Fibroblast of lung (primary cell): ENCODE measurements at regions not wholly inside any gene's neighbourhood (a gene's known extent, or its start where the extent isn't known, plus 50 kb on each side); places are given as distances from the start of the nearest gene placed in this dataset.
"Not testable (repeated sequence)": the region's sequence is repeated elsewhere in the genome, so short reads cannot be mapped to it uniquely, and the experiment has no call there.

Experiments used
- DNase-seq, 2 donors: peaks; one replicate each; pipeline versions ENCODE4 v3.0.0 to v3.0.0-alpha.2; 2010; ENCODE audit warnings: low read depth in 2 of 2
- H2AFZ ChIP-seq: 2 replicates; pipeline ENCODE4 v1.5.1; 2012; ENCODE audit warnings: low read length, control low read depth, inconsistent platforms
- H3K27ac ChIP-seq: 2 replicates; pipeline ENCODE4 v1.5.1; 2011; ENCODE audit warnings: low read length, control low read depth; ENCODE audit not compliant: insufficient read depth
- H3K27me3 ChIP-seq: 2 replicates; pipeline ENCODE4 v1.5.1; 2011; ENCODE audit warnings: mild to moderate bottlenecking, low read length; ENCODE audit not compliant: control insufficient read depth, insufficient read depth
- H3K36me3 ChIP-seq: 2 replicates; pipeline ENCODE4 v1.5.1; 2011; ENCODE audit warnings: low read length; ENCODE audit not compliant: control insufficient read depth, insufficient read depth
- H3K4me1 ChIP-seq: 2 replicates; pipeline ENCODE4 v1.5.1; 2011; ENCODE audit warnings: low read length; ENCODE audit not compliant: control insufficient read depth, insufficient read depth; ENCODE audit errors: extremely low read depth
- H3K4me2 ChIP-seq: 2 replicates; pipeline ENCODE4 v1.5.1; 2011; ENCODE audit warnings: low read length, control low read depth; ENCODE audit not compliant: insufficient read depth; ENCODE audit errors: extremely low read depth
- H3K4me3 ChIP-seq, 4 experiments: fragments of 200-600 bp in 1 of 4; sonication (generic) in 1 of 4; replicated peaks in 1 of 4; 2 replicates each; pipeline ENCODE4 v1.5.1; 2011 to 2016; ENCODE audit warnings: low read length in 4 of 4, low read depth in 3 of 4, mild to moderate bottlenecking in 3 of 4, control low read depth in 2 of 4, inconsistent platforms in 1 of 4, mixed read lengths in 1 of 4; ENCODE audit not compliant: insufficient read depth in 1 of 4; ENCODE audit errors: control extremely low read depth in 1 of 4
- H3K79me2 ChIP-seq: 2 replicates; pipeline ENCODE4 v1.5.1; 2012; ENCODE audit warnings: mild to moderate bottlenecking, low read length, inconsistent platforms; ENCODE audit not compliant: control insufficient read depth, insufficient read depth
- H3K9ac ChIP-seq: 2 replicates; pipeline ENCODE4 v1.5.1; 2011; ENCODE audit warnings: mild to moderate bottlenecking, low read length, control low read depth; ENCODE audit not compliant: insufficient read depth
- H3K9me3 ChIP-seq: 2 replicates; pipeline ENCODE4 v1.5.1; 2012; ENCODE audit warnings: low read depth, low read length; ENCODE audit not compliant: control insufficient read depth, insufficient read depth
- H4K20me1 ChIP-seq: 2 replicates; pipeline ENCODE4 v1.5.1; 2011; ENCODE audit warnings: low read length; ENCODE audit not compliant: control insufficient read depth, insufficient read depth; ENCODE audit errors: extremely low read depth
- CTCF ChIP-seq, 2 donors: IDR thresholded peaks in 1 of 2; conservative IDR thresholded peaks in 1 of 2; 1 replicate in 1 of 2; 2 replicates in 1 of 2; pipeline ENCODE4 v1.5.1; 2011 to 2012; ENCODE audit warnings: low read length in 2 of 2, control low read depth in 1 of 2, inconsistent platforms in 1 of 2, low read depth in 1 of 2, mild to moderate bottlenecking in 1 of 2
- EZH2 ChIP-seq: IDR thresholded peaks from 2 replicates; pipeline ENCODE4 v1.5.1; 2012; ENCODE audit warnings: low read length, control low read depth, mild to moderate bottlenecking; ENCODE audit errors: missing control alignments

- no peak overlapping the region for H3K4me2 ChIP-seq
- H3K4me1 ChIP-seq, result no peaks in the 10 kb centered on the region
- H4K20me1 ChIP-seq, result no peaks in the 10 kb centered on the region
- H3K79me2 ChIP-seq, result no peaks in the 10 kb centered on the region
- no peaks in the 10 kb centered on the region for H3K27me3 ChIP-seq
- H3K9ac ChIP-seq, result no peak overlapping the region
- no peak overlapping the region for H2AFZ ChIP-seq
- H3K4me3 ChIP-seq, result no peak overlapping the region
- H3K9me3 ChIP-seq, result no peaks in the 10 kb centered on the region
- H3K27ac ChIP-seq, result no peak overlapping the region
- TF ChIP-seq EZH2 (no peak), CTCF (conservative IDR thresholded peaks at IDR 0.05 in 1 of 2, IDR thresholded peaks at IDR 0.05 in 1 of 2; ENCODE audit: low read depth in 1 of 2, low read length in 2 of 2) (no peak)
- H3K36me3 ChIP-seq, result no peaks in the 10 kb centered on the region
- DNase-seq, result no peak
Observed at GRCh38 chr6:66265737-66266136, 558.7 kb upstream of the EYS start.

GRCh38 chr6:66264376-66264775 is 557.4 kb upstream of the EYS start:
- no peak overlapping the region for H3K4me3 ChIP-seq
- no peaks in the 10 kb centered on the region for H3K79me2 ChIP-seq
- no peaks in the 10 kb centered on the region for H3K27me3 ChIP-seq
- H3K4me2 ChIP-seq, result no peak overlapping the region
- no peak overlapping the region for H2AFZ ChIP-seq
- no peaks in the 10 kb centered on the region for H3K9me3 ChIP-seq
- H3K36me3 ChIP-seq, result no peaks in the 10 kb centered on the region
- no peak for DNase-seq
- H4K20me1 ChIP-seq, result no peaks in the 10 kb centered on the region
- H3K9ac ChIP-seq, result no peak overlapping the region
- H3K27ac ChIP-seq, result no peak overlapping the region
- no peak for TF ChIP-seq CTCF (conservative IDR thresholded peaks at IDR 0.05 in 1 of 2, IDR thresholded peaks at IDR 0.05 in 1 of 2; ENCODE audit: low read depth in 1 of 2, low read length in 2 of 2)
- TF ChIP-seq EZH2, result no peak
- H3K4me1 ChIP-seq, result no peaks in the 10 kb centered on the region

DNA sequence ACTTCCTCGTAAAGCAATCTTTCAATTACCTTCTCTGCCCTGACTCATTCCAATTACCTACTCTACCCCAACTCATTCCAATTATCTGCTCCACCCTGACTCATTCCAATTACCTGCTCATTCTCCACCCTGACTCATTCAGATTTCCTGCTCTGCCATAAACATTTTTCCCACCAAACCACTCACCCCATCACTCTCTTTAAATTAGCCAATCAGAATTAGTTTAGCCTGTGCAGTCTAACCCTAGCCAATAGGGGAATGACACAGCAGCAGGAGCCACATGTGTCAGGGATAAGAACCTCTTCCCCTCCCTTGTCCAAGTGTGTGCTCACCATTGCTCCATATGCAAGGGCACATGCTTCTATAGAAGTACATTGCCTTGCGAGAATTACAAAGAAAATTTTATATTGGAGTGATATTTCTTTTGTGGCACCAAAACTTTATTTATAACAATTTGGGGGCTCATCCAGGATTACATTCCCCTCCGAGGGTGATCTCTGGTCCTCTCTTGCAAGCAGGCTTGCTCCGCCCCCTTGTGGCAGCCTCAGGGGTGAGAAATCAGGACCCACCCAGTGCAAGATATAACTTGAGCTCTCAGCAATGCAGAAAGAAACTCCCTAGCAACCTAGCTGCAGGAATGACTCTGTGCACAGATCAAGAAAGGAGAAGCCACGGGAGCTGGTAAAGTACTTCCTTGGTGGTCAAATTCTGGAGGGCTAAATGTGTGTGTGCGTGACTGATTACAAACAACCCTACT is 551.9 kb upstream of the EYS start:
- not testable (repeated sequence) for H3K27ac ChIP-seq, H3K36me3 ChIP-seq, H3K4me3 ChIP-seq, H2AFZ ChIP-seq, H3K9ac ChIP-seq, H3K4me2 ChIP-seq, H3K4me1 ChIP-seq, H3K79me2 ChIP-seq, H3K27me3 ChIP-seq, H4K20me1 ChIP-seq, DNase-seq, H3K9me3 ChIP-seq
